Transverse colon (tissue), 4 donors: ENCODE measurements at regions not wholly inside any gene's neighbourhood (a gene's known extent, or its start where the extent isn't known, plus 50 kb on each side); places are given as distances from the start of the nearest gene placed in this dataset.

Experiments
- DNase-seq: peaks from one replicate; pipeline ENCODE4 v3.0.0-alpha.2; 2019
- H3K27ac ChIP-seq, 4 donors: fragments of 200-600 bp; sonication (generic); 2 replicates each; pipeline ENCODE4 v1.5.1; 2016 to 2018; ENCODE audit warnings: inconsistent platforms in 4 of 4
- H3K27me3 ChIP-seq: fragments of 200-600 bp; sonication (generic); 2 replicates; pipeline ENCODE4 v1.5.1; 2017; ENCODE audit warnings: inconsistent platforms
- H3K36me3 ChIP-seq, 4 donors: fragments of 200-600 bp; sonication (generic); 2 replicates each; pipeline ENCODE4 v1.5.1; 2017 to 2019; ENCODE audit warnings: inconsistent platforms in 4 of 4
- H3K4me1 ChIP-seq, 4 donors: fragments of 200-600 bp; sonication (generic); 2 replicates each; pipeline ENCODE4 v1.5.1; 2017 to 2020; ENCODE audit warnings: inconsistent platforms in 4 of 4
- H3K4me3 ChIP-seq, 4 donors: fragments of 200-600 bp; sonication (generic); 1 replicate in 1 of 4; 2 replicates in 3 of 4; pipeline versions ENCODE4 v1.5.1 to v1.6.1; 2017 to 2019; ENCODE audit warnings: inconsistent platforms in 4 of 4
- H3K9me3 ChIP-seq, 2 donors: fragments of 200-600 bp; sonication (generic); 2 replicates each; pipeline ENCODE4 v1.5.1; 2017 to 2019; ENCODE audit warnings: inconsistent platforms in 2 of 2
- EP300 ChIP-seq: sonication (generic); formaldehyde crosslinking; IDR thresholded peaks from one replicate; pipeline ENCODE4 v1.6.1; 2017; ENCODE audit warnings: antibody characterized with exemption, low read depth
- POLR2A ChIP-seq: fragments of 450-650 bp; IDR thresholded peaks from one replicate; pipeline ENCODE4 v1.6.1; 2016; ENCODE audit warnings: antibody characterized with exemption, mild to moderate bottlenecking, moderate library complexity
- POLR2AphosphoS5 ChIP-seq, 3 donors: sonication (generic); formaldehyde crosslinking; IDR thresholded peaks; one replicate each; pipeline ENCODE4 v1.6.1; 2016; ENCODE audit warnings: antibody characterized with exemption in 3 of 3
- WGBS, 2 donors: methylation state at CpG; one replicate each; pipeline ENCODE4 v1.1.5; 2018; ENCODE audit warnings: low coverage in 1 of 2; 5-methylcytosine and 5-hydroxymethylcytosine counted together
- in situ Hi-C, 4 donors: fragments of 200-750 bp; cut with MboI; loops; one replicate each; pipeline versions ENCODE4 v1.15.0 to v1.15.1; 2017; ENCODE audit warnings: low sequenced_read_pairs in 3 of 4, low pct_ligation_motif_present in 1 of 4, low pct_unique_long_range_greater_than_20kb in 1 of 4
- intact Hi-C: fragments of 100-400 bp; cut with DNase I; formaldehyde crosslinking; loops from one replicate; pipeline ENCODE4 v1.15.1; 2023; ENCODE audit warnings: low total_unique reads
- TF ChIP-seq, protein P1 (sequence below), 5 experiments: fragments of 200-600 bp in 3 of 5; fragments of 450-650 bp in 2 of 5; sonication (generic) in 3 of 5; IDR thresholded peaks; 1 replicate in 2 of 5; 2 replicates in 3 of 5; pipeline ENCODE4 v1.5.1; 2016 to 2017; ENCODE audit warnings: antibody characterized with exemption in 5 of 5, inconsistent platforms in 3 of 5, mild to moderate bottlenecking in 2 of 5, moderate library complexity in 1 of 5

DNA sequence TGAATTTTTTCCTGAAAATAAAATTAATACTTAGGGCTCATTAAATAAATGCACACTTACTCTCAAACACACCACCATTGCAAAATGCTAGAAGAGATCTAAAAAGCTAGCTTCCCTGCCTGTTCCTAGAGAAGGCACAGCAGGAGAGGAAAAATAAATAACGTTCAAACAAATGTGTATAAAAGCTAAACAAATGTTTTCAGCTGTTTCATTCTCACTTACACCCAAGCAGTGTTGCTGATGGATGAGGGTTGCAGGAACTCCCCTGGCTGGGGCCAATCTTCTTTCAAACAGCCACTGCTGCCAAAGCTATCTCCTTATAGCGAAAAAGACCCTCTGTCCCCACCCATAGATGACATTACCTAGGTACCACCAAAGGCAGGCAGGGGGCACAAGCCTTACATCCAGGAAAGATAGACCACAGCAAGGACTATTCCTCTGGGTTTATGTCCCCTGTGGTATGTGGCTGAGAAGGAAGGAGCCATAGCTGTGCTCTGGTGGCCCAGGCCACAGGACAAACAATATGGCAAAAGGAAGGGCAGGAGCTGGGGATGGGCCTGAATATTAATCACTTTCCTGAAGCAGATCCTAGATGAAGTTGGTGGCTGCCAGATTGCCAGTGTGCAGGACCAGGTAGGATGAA is 214.6 kb downstream of the TTC32 start:
- Histone ChIP-seq H3K27me3 (no peaks in the 10 kb centered on the region), H3K27ac (no peak overlapping the region), H3K36me3 (no peaks in the 10 kb centered on the region), H3K4me1 (no peaks in the 10 kb centered on the region), H3K4me3 (no peak overlapping the region), H3K9me3 (no peaks in the 10 kb centered on the region)
- 65 to 88% methylated on average over 1 to 2 of the region's 2 CpGs for WGBS, 2 donors
- in situ Hi-C loops (no loop called here), intact Hi-C loops (no loop called here)
- DNase-seq, result no peak
- TF ChIP-seq POLR2A, result no peak
- TF ChIP-seq EP300, result no peak
- TF ChIP-seq, protein P1, sequence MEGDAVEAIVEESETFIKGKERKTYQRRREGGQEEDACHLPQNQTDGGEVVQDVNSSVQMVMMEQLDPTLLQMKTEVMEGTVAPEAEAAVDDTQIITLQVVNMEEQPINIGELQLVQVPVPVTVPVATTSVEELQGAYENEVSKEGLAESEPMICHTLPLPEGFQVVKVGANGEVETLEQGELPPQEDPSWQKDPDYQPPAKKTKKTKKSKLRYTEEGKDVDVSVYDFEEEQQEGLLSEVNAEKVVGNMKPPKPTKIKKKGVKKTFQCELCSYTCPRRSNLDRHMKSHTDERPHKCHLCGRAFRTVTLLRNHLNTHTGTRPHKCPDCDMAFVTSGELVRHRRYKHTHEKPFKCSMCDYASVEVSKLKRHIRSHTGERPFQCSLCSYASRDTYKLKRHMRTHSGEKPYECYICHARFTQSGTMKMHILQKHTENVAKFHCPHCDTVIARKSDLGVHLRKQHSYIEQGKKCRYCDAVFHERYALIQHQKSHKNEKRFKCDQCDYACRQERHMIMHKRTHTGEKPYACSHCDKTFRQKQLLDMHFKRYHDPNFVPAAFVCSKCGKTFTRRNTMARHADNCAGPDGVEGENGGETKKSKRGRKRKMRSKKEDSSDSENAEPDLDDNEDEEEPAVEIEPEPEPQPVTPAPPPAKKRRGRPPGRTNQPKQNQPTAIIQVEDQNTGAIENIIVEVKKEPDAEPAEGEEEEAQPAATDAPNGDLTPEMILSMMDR (IDR thresholded peaks at IDR 0.05), result no peak
- no peak for TF ChIP-seq POLR2AphosphoS5 (IDR thresholded peaks at IDR 0.05)

DNA sequence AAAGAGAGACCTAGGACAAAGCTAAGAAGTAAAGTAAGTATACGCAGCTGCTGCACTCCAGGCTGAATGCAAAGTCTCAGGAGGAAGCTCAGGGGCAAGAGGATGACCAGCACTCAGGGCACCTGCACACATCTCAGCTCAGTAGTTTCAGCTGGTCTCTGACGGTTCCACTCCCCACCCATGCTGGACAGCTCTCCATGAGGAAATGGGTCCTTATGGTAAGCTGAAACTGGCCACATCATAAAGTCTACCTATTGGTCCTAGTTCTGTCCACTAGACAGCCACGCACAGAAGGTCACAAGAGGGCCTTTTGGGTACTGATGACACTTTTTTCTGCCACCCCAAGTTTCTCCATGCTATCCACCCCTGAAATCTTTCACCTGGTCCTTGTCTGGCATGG is 215.3 kb downstream of the TTC32 start:
- intact Hi-C loops (no loop called here), in situ Hi-C loops (no loop called here)
- Histone ChIP-seq H3K4me3 (no peak overlapping the region), H3K27me3 (no peaks in the 10 kb centered on the region), H3K36me3 (no peaks in the 10 kb centered on the region), H3K9me3 (no peaks in the 10 kb centered on the region), H3K4me1 (no peaks in the 10 kb centered on the region), H3K27ac (no peak overlapping the region)
- 44 to 59% methylated on average over 2 to 3 of the region's 3 CpGs for WGBS, 2 donors
- TF ChIP-seq, protein P1 (IDR thresholded peaks at IDR 0.05), result no peak
- TF ChIP-seq EP300, result no peak
- no peak for TF ChIP-seq POLR2AphosphoS5 (IDR thresholded peaks at IDR 0.05)
- no peak for TF ChIP-seq POLR2A
- no peak for DNase-seq

DNA sequence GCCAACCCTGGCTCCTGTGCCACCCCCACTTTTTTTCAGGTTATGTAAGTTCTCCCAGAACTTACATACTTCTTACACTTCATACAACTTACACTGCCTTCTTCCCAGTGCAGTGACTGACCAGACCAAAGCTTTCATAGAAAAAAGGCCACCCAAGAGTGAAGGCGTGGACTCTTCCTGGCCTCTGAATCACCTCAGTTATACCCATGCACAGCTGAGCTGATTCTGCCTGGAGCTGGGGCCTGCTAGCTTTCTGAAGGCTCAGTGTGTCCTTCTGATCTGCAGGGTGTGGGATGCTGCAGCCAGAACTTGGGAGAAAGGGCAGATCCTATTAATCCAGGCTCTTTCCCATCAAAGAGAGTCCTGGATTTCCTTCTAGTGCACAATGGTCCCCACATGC is 216.1 kb downstream of the TTC32 start:
- no peak overlapping the region for H3K4me3 ChIP-seq
- TF ChIP-seq POLR2A (no peak), EP300 (no peak), POLR2AphosphoS5 (IDR thresholded peaks at IDR 0.05) (no peak)
- TF ChIP-seq, protein P1 (IDR thresholded peaks at IDR 0.05), result no peak
- H3K4me1 ChIP-seq, result no peaks in the 10 kb centered on the region
- WGBS, 2 donors, result 65% methylated on average over 1 of the region's 1 CpG; no CpG with 5 or more reads in 1 of the 2 donors
- no peak for DNase-seq
- no peaks in the 10 kb centered on the region for H3K27me3 ChIP-seq
- intact Hi-C loops (no loop called here), in situ Hi-C loops (no loop called here)
- no peaks in the 10 kb centered on the region for H3K9me3 ChIP-seq
- H3K27ac ChIP-seq, result no peak overlapping the region
- no peaks in the 10 kb centered on the region for H3K36me3 ChIP-seq

DNA sequence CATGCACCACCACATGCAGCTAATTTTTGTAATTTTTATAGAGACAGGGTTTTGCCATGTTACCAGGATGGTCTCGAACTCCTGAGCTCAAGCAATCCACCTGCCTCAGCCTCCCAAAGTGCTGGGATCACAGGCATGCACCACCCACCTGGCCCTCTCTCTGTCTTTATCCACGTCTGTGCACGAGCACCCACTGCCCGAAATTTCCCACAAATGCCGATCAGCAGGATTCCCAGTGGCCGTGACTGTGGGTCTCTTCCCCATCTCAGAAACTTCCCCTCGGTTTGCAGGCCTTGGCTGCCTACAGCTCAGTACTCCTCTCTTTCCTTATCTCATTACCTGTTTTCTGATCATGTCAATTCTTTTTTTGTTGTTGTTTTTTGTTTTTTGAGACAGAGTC is 217.3 kb downstream of the TTC32 start:
- Histone ChIP-seq H3K4me1 (no peaks in the 10 kb centered on the region), H3K36me3 (no peaks in the 10 kb centered on the region), H3K27ac (no peak overlapping the region), H3K9me3 (no peaks in the 10 kb centered on the region), H3K27me3 (no peaks in the 10 kb centered on the region), H3K4me3 (no peak overlapping the region)
- 80% methylated on average over 7 of the region's 7 CpGs; no CpG with 5 or more reads in 1 of the 2 donors for WGBS, 2 donors
- DNase-seq, result no peak
- TF ChIP-seq, protein P1 (IDR thresholded peaks at IDR 0.05), result no peak
- TF ChIP-seq POLR2AphosphoS5 (IDR thresholded peaks at IDR 0.05) (no peak), POLR2A (no peak), EP300 (no peak)
- intact Hi-C loops, result no loop called here
- in situ Hi-C loops, result no loop called here
